CD4-positive, alpha-beta T cell treated with Interleukin-4 for 4 hours (primary cell): ENCODE measurements at regions not wholly inside any gene's neighbourhood (a gene's known extent, or its start where the extent isn't known, plus 50 kb on each side); places are given as distances from the start of the nearest gene placed in this dataset.

Experiments used
- DNase-seq: peaks from one replicate; pipeline ENCODE4 v3.0.0-alpha.2; 2020

- DNase-seq = no peak
Observed at GRCh38 chr1:199675937-199676336, 351.6 kb upstream of the NR5A2 start.

- DNase-seq = no peak
Observed at GRCh38 chr1:199678771-199679170, 348.7 kb upstream of the NR5A2 start.

- DNase-seq = no peak
Observed at GRCh38 chr1:199682081-199682480, 345.4 kb upstream of the NR5A2 start.

- DNase-seq = peak; percentile 28
Observed at GRCh38 chr1:199684686-199685273, 342.7 kb upstream of the NR5A2 start.

GRCh38 chr1:199685369-199685768, 342.1 kb upstream of the NR5A2 start:
- no peak for DNase-seq

- no peak for DNase-seq
Observed at GRCh38 chr1:199687321-199687720, 340.2 kb upstream of the NR5A2 start.

- DNase-seq = no peak
Observed at GRCh38 chr1:199688133-199688676, 339.3 kb upstream of the NR5A2 start.

- no peak for DNase-seq
Observed at GRCh38 chr1:199688774-199689173, 338.7 kb upstream of the NR5A2 start.

- no peak for DNase-seq
Observed at GRCh38 chr1:199690496-199690895, 337.0 kb upstream of the NR5A2 start.

- DNase-seq = no peak
Observed at GRCh38 chr1:199691540-199691939, 336.0 kb upstream of the NR5A2 start.

GRCh38 chr1:199693724-199694123, 333.8 kb upstream of the NR5A2 start:
- DNase-seq = no peak

GRCh38 chr1:199696225-199696624, 331.3 kb upstream of the NR5A2 start:
- DNase-seq = no peak

- no peak for DNase-seq
Observed at GRCh38 chr1:199698222-199698621, 329.3 kb upstream of the NR5A2 start.

- no peak for DNase-seq
Observed at GRCh38 chr1:199700551-199700950, 327.0 kb upstream of the NR5A2 start.

GRCh38 chr1:199701726-199702125, 325.8 kb upstream of the NR5A2 start:
- DNase-seq = no peak

GRCh38 chr1:199704231-199704630, 323.3 kb upstream of the NR5A2 start:
- no peak for DNase-seq

GRCh38 chr1:199705825-199706224, 321.7 kb upstream of the NR5A2 start:
- no peak for DNase-seq

- no peak for DNase-seq
Observed at GRCh38 chr1:199706826-199707606, 320.5 kb upstream of the NR5A2 start.

- no peak for DNase-seq
Observed at GRCh38 chr1:199710974-199711373, 316.5 kb upstream of the NR5A2 start.

GRCh38 chr1:199716729-199717128, 310.8 kb upstream of the NR5A2 start:
- DNase-seq = no peak

GRCh38 chr1:199719156-199719842, 308.2 kb upstream of the NR5A2 start:
- DNase-seq = no peak

GRCh38 chr1:199720496-199720895, 307.0 kb upstream of the NR5A2 start:
- no peak for DNase-seq

- no peak for DNase-seq
Observed at GRCh38 chr1:199721001-199721400, 306.5 kb upstream of the NR5A2 start.
